HL-60 (cell line): ENCODE measurements at regions not wholly inside any gene's neighbourhood (a gene's known extent, or its start where the extent isn't known, plus 50 kb on each side); places are given as distances from the start of the nearest gene placed in this dataset.

Experiments
- DNase-seq, 2 experiments: peaks; one replicate each; pipeline ENCODE4 v3.0.0-alpha.2; 2010 to 2020; ENCODE audit warnings: low read depth in 1 of 2, low spot score in 1 of 2
- H3K27ac ChIP-seq: fragments of 250-450 bp; sonication (Bioruptor Pico); replicated peaks from 2 replicates; pipeline ENCODE4 v1.5.1; 2020; ENCODE audit warnings: mild to moderate bottlenecking, moderate library complexity
- H3K27me3 ChIP-seq: fragments of 250-450 bp; sonication (Bioruptor Pico); 2 replicates; pipeline ENCODE4 v1.5.1; 2021; ENCODE audit warnings: mild to moderate bottlenecking, moderate library complexity; ENCODE audit not compliant: insufficient read depth, poor library complexity, severe bottlenecking
- H3K4me3 ChIP-seq: replicated peaks from 2 replicates; pipeline ENCODE4 v1.5.1; 2011; ENCODE audit warnings: mild to moderate bottlenecking, control low read depth, low read length; ENCODE audit not compliant: insufficient read depth
- CTCF ChIP-seq: IDR thresholded peaks from one replicate; pipeline ENCODE4 v1.5.1; 2011; ENCODE audit warnings: low read length, control low read depth, inconsistent platforms; ENCODE audit not compliant: insufficient read depth
- GABPA ChIP-seq: IDR thresholded peaks from 2 replicates; pipeline ENCODE4 v1.6.1; 2012; ENCODE audit warnings: low read depth
- POLR2AphosphoS5 ChIP-seq: IDR thresholded peaks from 2 replicates; pipeline ENCODE4 v1.6.1; 2012; ENCODE audit warnings: low read depth
- REST ChIP-seq: IDR thresholded peaks from 2 replicates; pipeline ENCODE4 v1.6.1; 2012; ENCODE audit warnings: low read depth; ENCODE audit not compliant: insufficient replicate concordance
- SPI1 ChIP-seq: IDR thresholded peaks from 2 replicates; pipeline ENCODE4 v1.6.1; 2012; ENCODE audit warnings: low read depth, mild to moderate bottlenecking, borderline replicate concordance

- TF ChIP-seq SPI1 (no peak), POLR2AphosphoS5 (no peak)
Measured at GRCh38 chr2:18467749-18468360, 92.6 kb downstream of the RDH14 start.

GRCh38 chr2:18465979-18466378, 94.5 kb downstream of the RDH14 start:
- H3K27me3 ChIP-seq: no peaks in the 10 kb centered on the region
- no peak for DNase-seq
- H3K4me3 ChIP-seq: no peak overlapping the region
- TF ChIP-seq SPI1: no peak
- no peak for TF ChIP-seq POLR2AphosphoS5
- TF ChIP-seq CTCF: no peak
- TF ChIP-seq GABPA: no peak
- H3K27ac ChIP-seq: no peak overlapping the region

More at GRCh38 chr2:18467749-18468360, 92.6 kb downstream of the RDH14 start:
- DNase-seq: no peak
- Histone ChIP-seq H3K27me3 (no peaks in the 10 kb centered on the region), H3K27ac (no peak overlapping the region), H3K4me3 (no peak overlapping the region)

GRCh38 chr2:18464913-18465312, 95.5 kb downstream of the RDH14 start:
- no peak overlapping the region for H3K27ac ChIP-seq
- TF ChIP-seq POLR2AphosphoS5: no peak
- TF ChIP-seq REST: no peak
- TF ChIP-seq SPI1: no peak
- TF ChIP-seq CTCF: no peak
- no peak for TF ChIP-seq GABPA
- no peak for DNase-seq
- no peaks in the 10 kb centered on the region for H3K27me3 ChIP-seq
- no peak overlapping the region for H3K4me3 ChIP-seq

GRCh38 chr2:18456026-18456425, 104.4 kb downstream of the RDH14 start:
- Histone ChIP-seq H3K4me3 (no peak overlapping the region), H3K27me3 (no peaks in the 10 kb centered on the region), H3K27ac (no peak overlapping the region)
- DNase-seq: no peak
- TF ChIP-seq REST: no peak
- no peak for TF ChIP-seq POLR2AphosphoS5
- TF ChIP-seq CTCF: no peak
- TF ChIP-seq GABPA: no peak
- no peak for TF ChIP-seq SPI1
